DMS 273 (cell line): ENCODE measurements at regions not wholly inside any gene's neighbourhood (a gene's known extent, or its start where the extent isn't known, plus 50 kb on each side); places are given as distances from the start of the nearest gene placed in this dataset.
"Not testable (repeated sequence)": the region's sequence is repeated elsewhere in the genome, so short reads cannot be mapped to it uniquely, and the experiment has no call there.

Experiments used
- DNase-seq: peaks from one replicate; lab custom pipeline; 2025; ENCODE audit not compliant: unreplicated experiment; lab: John Stamatoyannopoulos, UW

- no peak for DNase-seq
Observed at GRCh38 chr3:11898611-11899325, 52.1 kb upstream of the TAMM41 start.

GRCh38 chr3:11899389-11899788, 52.7 kb upstream of the TAMM41 start:
- DNase-seq = not testable (repeated sequence)

- DNase-seq = no peak
Observed at GRCh38 chr3:11899826-11900225, 53.1 kb upstream of the TAMM41 start.

- no peak for DNase-seq
Observed at GRCh38 chr3:11900824-11901223, 54.1 kb upstream of the TAMM41 start.

- no peak for DNase-seq
Observed at GRCh38 chr3:11901286-11901875, 54.7 kb upstream of the TAMM41 start.

GRCh38 chr3:11903047-11903446, 56.4 kb upstream of the TAMM41 start:
- no peak for DNase-seq

- DNase-seq = no peak
Observed at GRCh38 chr3:11903447-11903846, 56.8 kb upstream of the TAMM41 start.

- DNase-seq = no peak
Observed at GRCh38 chr3:11904157-11904556, 57.5 kb upstream of the TAMM41 start.

- no peak for DNase-seq
Observed at GRCh38 chr3:11906407-11906806, 59.7 kb upstream of the TAMM41 start.

- peak; percentile 26 for DNase-seq
Observed at GRCh38 chr3:11907667-11908660, 61.3 kb upstream of the TAMM41 start.

- DNase-seq = no peak
Observed at GRCh38 chr3:11908981-11909698, 62.5 kb upstream of the TAMM41 start.

- DNase-seq = no peak
Observed at GRCh38 chr3:11909726-11910125, 63.0 kb upstream of the TAMM41 start.

- DNase-seq = not testable (repeated sequence)
Observed at GRCh38 chr3:11910216-11910930, 63.7 kb upstream of the TAMM41 start.

- peak; percentile 87 for DNase-seq
Observed at GRCh38 chr3:11910971-11911531, 64.4 kb upstream of the TAMM41 start.

GRCh38 chr3:11911887-11912286, 65.2 kb upstream of the TAMM41 start:
- not testable (repeated sequence) for DNase-seq

- no peak for DNase-seq
Observed at GRCh38 chr3:11913316-11913715, 66.6 kb upstream of the TAMM41 start.

GRCh38 chr3:11914041-11914440, 67.4 kb upstream of the TAMM41 start:
- DNase-seq = no peak

GRCh38 chr3:11914651-11915050, 68.0 kb upstream of the TAMM41 start:
- no peak for DNase-seq

- DNase-seq = no peak
Observed at GRCh38 chr3:11915621-11916424, 69.1 kb upstream of the TAMM41 start.
